Colonic mucosa (tissue), 4 donors: ENCODE measurements at regions not wholly inside any gene's neighbourhood (a gene's known extent, or its start where the extent isn't known, plus 50 kb on each side); places are given as distances from the start of the nearest gene placed in this dataset.

Experiments
- DNase-seq: peaks from one replicate; pipeline ENCODE4 v3.0.0-alpha.2; 2020
- H3K27ac ChIP-seq: fragments of 200-600 bp; one replicate; pipeline ENCODE4 v1.8.0; 2021
- H3K27me3 ChIP-seq: fragments of 200-600 bp; one replicate; pipeline ENCODE4 v1.8.0; 2021
- H3K36me3 ChIP-seq: fragments of 200-600 bp; one replicate; pipeline ENCODE4 v1.8.0; 2021
- H3K4me1 ChIP-seq: fragments of 200-600 bp; one replicate; pipeline ENCODE4 v1.8.0; 2021; ENCODE audit warnings: mild to moderate bottlenecking
- H3K4me3 ChIP-seq: fragments of 200-600 bp; one replicate; pipeline ENCODE4 v1.8.0; 2021
- H3K9ac ChIP-seq, 2 donors: one replicate each; pipeline ENCODE4 v1.7.0; 2013; ENCODE audit warnings: control low read depth in 2 of 2, low read depth in 2 of 2, low read length in 2 of 2
- H3K9me3 ChIP-seq: fragments of 200-600 bp; one replicate; pipeline ENCODE4 v1.8.0; 2021
- CTCF ChIP-seq: fragments of 200-600 bp; IDR thresholded peaks from one replicate; pipeline ENCODE4 v1.8.0; 2022; ENCODE audit warnings: antibody characterized with exemption, mild to moderate bottlenecking
- intact Hi-C: fragments of 100-400 bp; cut with DNase I; formaldehyde crosslinking; loops from one replicate; pipeline ENCODE4 v1.14.1; 2022
- donor health status: healthy.
- donor health status: DM: no; HTN: no; CAD: no.
- donor health status: DM: no; HTN: no; CAD: no.

GRCh38 chr5:125603321-125603720 lies 819.9 kb upstream of the GRAMD2B start:
- intact Hi-C loops: no loop called here
- no peaks in the 10 kb centered on the region for H3K36me3 ChIP-seq

GRCh38 chr5:125604104-125604503 lies 819.1 kb upstream of the GRAMD2B start:
- Histone ChIP-seq H3K9me3 (no peaks in the 10 kb centered on the region), H3K4me3 (no peak overlapping the region), H3K4me1 (no peaks in the 10 kb centered on the region), H3K36me3 (no peaks in the 10 kb centered on the region), H3K27me3 (no peaks in the 10 kb centered on the region), H3K9ac (no peak overlapping the region), H3K27ac (no peak overlapping the region)
- no peak for TF ChIP-seq CTCF
- DNase-seq: no peak
- intact Hi-C loops: no loop called here

More at GRCh38 chr5:125603321-125603720, 819.9 kb upstream of the GRAMD2B start:
- Histone ChIP-seq H3K27ac (no peak overlapping the region), H3K4me1 (no peaks in the 10 kb centered on the region), H3K9ac (no peak overlapping the region), H3K9me3 (no peaks in the 10 kb centered on the region), H3K4me3 (no peak overlapping the region), H3K27me3 (no peaks in the 10 kb centered on the region)
- TF ChIP-seq CTCF: no peak
- DNase-seq: no peak

- Histone ChIP-seq H3K9ac (no peak overlapping the region), H3K4me3 (no peak overlapping the region), H3K4me1 (no peaks in the 10 kb centered on the region), H3K9me3 (no peaks in the 10 kb centered on the region), H3K36me3 (no peaks in the 10 kb centered on the region), H3K27ac (no peak overlapping the region), H3K27me3 (no peaks in the 10 kb centered on the region)
- TF ChIP-seq CTCF: no peak
- intact Hi-C loops: no loop called here
- DNase-seq: no peak
Measured at GRCh38 chr5:125607018-125607417, 816.2 kb upstream of the GRAMD2B start.

- intact Hi-C loops: no loop called here
Measured at GRCh38 chr5:125609011-125609410, 814.2 kb upstream of the GRAMD2B start.

GRCh38 chr5:125610892-125611291 lies 812.3 kb upstream of the GRAMD2B start:
- Histone ChIP-seq H3K36me3 (no peaks in the 10 kb centered on the region), H3K27me3 (no peaks in the 10 kb centered on the region), H3K4me1 (no peaks in the 10 kb centered on the region), H3K9ac (no peak overlapping the region), H3K27ac (no peak overlapping the region), H3K9me3 (no peaks in the 10 kb centered on the region), H3K4me3 (no peak overlapping the region)
- no peak for TF ChIP-seq CTCF
- DNase-seq: no peak
- intact Hi-C loops: no loop called here

More at GRCh38 chr5:125609011-125609410, 814.2 kb upstream of the GRAMD2B start:
- no peak for TF ChIP-seq CTCF
- no peak for DNase-seq
- H3K27me3 ChIP-seq: no peaks in the 10 kb centered on the region
- H3K4me1 ChIP-seq: no peaks in the 10 kb centered on the region
- H3K9ac ChIP-seq: no peak overlapping the region
- H3K9me3 ChIP-seq: no peaks in the 10 kb centered on the region
- H3K36me3 ChIP-seq: no peaks in the 10 kb centered on the region
- no peak overlapping the region for H3K27ac ChIP-seq
- no peak overlapping the region for H3K4me3 ChIP-seq

GRCh38 chr5:125611541-125611940 lies 811.7 kb upstream of the GRAMD2B start:
- Histone ChIP-seq H3K9ac (no peak overlapping the region), H3K4me3 (no peak overlapping the region), H3K27me3 (no peaks in the 10 kb centered on the region), H3K4me1 (no peaks in the 10 kb centered on the region), H3K27ac (no peak overlapping the region), H3K36me3 (no peaks in the 10 kb centered on the region), H3K9me3 (no peaks in the 10 kb centered on the region)
- no peak for DNase-seq
- intact Hi-C loops: no loop called here
- no peak for TF ChIP-seq CTCF
